Thyroid gland (tissue), 4 donors: ENCODE measurements at regions not wholly inside any gene's neighbourhood (a gene's known extent, or its start where the extent isn't known, plus 50 kb on each side); places are given as distances from the start of the nearest gene placed in this dataset.
"Not testable (repeated sequence)": the region's sequence is repeated elsewhere in the genome, so short reads cannot be mapped to it uniquely, and the experiment has no call there.

ENCODE experiments used
- DNase-seq, 2 donors: peaks; one replicate each; pipeline ENCODE4 v3.0.0-alpha.2; 2019
- H3K27ac ChIP-seq, 3 donors: fragments of 200-600 bp; sonication (generic); 1 replicate in 2 of 3; 2 replicates in 1 of 3; pipeline ENCODE4 v1.5.1; 2016 to 2019; ENCODE audit warnings: mild to moderate bottlenecking in 1 of 3, moderate library complexity in 1 of 3
- H3K27me3 ChIP-seq: fragments of 200-600 bp; sonication (generic); one replicate; pipeline ENCODE4 v1.5.1; 2019
- H3K36me3 ChIP-seq, 2 donors: fragments of 200-600 bp; sonication (generic); one replicate each; pipeline ENCODE4 v1.5.1; 2016 to 2019
- H3K4me1 ChIP-seq, 2 donors: fragments of 200-600 bp; sonication (generic); one replicate each; pipeline ENCODE4 v1.5.1; 2017 to 2019
- H3K4me3 ChIP-seq, 3 donors: fragments of 200-600 bp; sonication (generic); replicated peaks in 1 of 3; 1 replicate in 2 of 3; 2 replicates in 1 of 3; pipeline ENCODE4 v1.5.1; 2016; ENCODE audit warnings: mild to moderate bottlenecking in 1 of 3
- H3K9me3 ChIP-seq: fragments of 200-600 bp; sonication (generic); one replicate; pipeline ENCODE4 v1.5.1; 2017
- CTCF ChIP-seq, 6 experiments: fragments of 200-600 bp in 3 of 6; fragments of 450-650 bp in 3 of 6; sonication (generic) in 3 of 6; IDR thresholded peaks; one replicate each; pipeline ENCODE4 v1.5.1; 2016 to 2019; ENCODE audit warnings: antibody characterized with exemption in 6 of 6, mild to moderate bottlenecking in 2 of 6, inconsistent platforms in 1 of 6, moderate library complexity in 1 of 6
- POLR2A ChIP-seq, 2 donors: fragments of 450-650 bp; IDR thresholded peaks; one replicate each; pipeline ENCODE4 v1.6.1; 2017; ENCODE audit warnings: antibody characterized with exemption in 2 of 2, mild to moderate bottlenecking in 2 of 2, moderate library complexity in 1 of 2
- WGBS, 2 donors: methylation state at CpG; one replicate each; pipeline ENCODE4 v1.1.5; 2017; 5-methylcytosine and 5-hydroxymethylcytosine counted together
- intact Hi-C: fragments of 100-400 bp; cut with DNase I; formaldehyde crosslinking; loops from one replicate; pipeline ENCODE4 v1.15.1; 2023

GRCh38 chr7:80303315-80303714 lies 168.7 kb downstream of the GNAI1 start:
- 87 to 93% methylated on average over 2 of the region's 2 CpGs for WGBS, 2 donors
- Histone ChIP-seq H3K27me3 (no peaks in the 10 kb centered on the region), H3K36me3 (no peaks in the 10 kb centered on the region), H3K27ac (no peak overlapping the region), H3K9me3 (no peaks in the 10 kb centered on the region), H3K4me1 (no peaks in the 10 kb centered on the region), H3K4me3 (no peak overlapping the region)
- DNase-seq, result no peak
- intact Hi-C loops, result no loop called here
- TF ChIP-seq CTCF (IDR thresholded peaks at IDR 0.05) (no peak), POLR2A (IDR thresholded peaks at IDR 0.05) (no peak)

GRCh38 chr7:80302636-80303035 lies 168.0 kb downstream of the GNAI1 start:
- Histone ChIP-seq H3K36me3 (no peaks in the 10 kb centered on the region), H3K4me3 (no peak overlapping the region), H3K4me1 (no peaks in the 10 kb centered on the region), H3K27ac (no peak overlapping the region), H3K9me3 (no peaks in the 10 kb centered on the region), H3K27me3 (no peaks in the 10 kb centered on the region)
- WGBS, 2 donors, result 94 to 98% methylated on average over 2 of the region's 2 CpGs
- no peak for DNase-seq
- intact Hi-C loops, result no loop called here
- no peak for TF ChIP-seq POLR2A (IDR thresholded peaks at IDR 0.05)
- TF ChIP-seq CTCF (IDR thresholded peaks at IDR 0.05), result no peak

DNA sequence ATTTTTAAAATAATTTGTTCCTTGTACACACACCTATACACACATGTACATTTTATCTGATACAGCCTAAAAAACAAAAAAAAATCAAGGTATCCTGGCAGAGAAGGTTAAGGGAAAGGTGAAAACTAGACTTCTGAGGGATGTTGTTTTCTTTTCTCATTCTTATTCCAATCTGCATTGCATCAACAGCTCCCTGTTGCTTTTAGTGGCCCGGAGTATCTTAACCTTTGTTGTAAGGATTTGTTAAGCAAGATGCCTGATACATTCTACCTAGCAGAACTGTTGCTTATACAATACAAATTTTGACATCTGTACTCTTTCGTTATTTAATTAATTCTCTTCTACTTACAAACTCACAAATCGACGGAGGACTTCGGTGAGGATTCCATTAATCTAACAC lies 167.4 kb downstream of the GNAI1 start:
- whole genome bisulfite sequencing, 2 donors, result 67 to 69% methylated on average over 5 of the region's 5 CpGs
- intact Hi-C loops, result no loop called here

DNA sequence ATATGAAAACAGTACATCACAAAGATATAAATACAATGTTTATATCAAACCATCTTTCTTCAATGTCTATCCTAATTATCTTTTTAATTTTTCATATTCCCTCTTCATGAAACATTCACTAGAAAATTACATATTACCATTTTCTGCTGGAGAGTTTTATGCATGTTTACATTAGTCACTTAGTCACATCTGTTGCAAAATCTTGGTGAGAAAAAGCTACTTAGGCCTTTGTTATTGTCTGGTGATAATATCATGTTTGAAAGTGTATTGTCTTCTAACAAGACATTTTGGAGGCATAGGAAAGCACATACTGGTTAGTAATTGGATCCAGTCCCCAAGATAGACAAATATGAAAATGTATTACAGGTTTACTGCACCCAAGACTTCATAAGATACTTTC lies 163.6 kb downstream of the GNAI1 start:
- no peak overlapping the region for H3K27ac ChIP-seq
- H3K36me3 ChIP-seq, result no peaks in the 10 kb centered on the region
- no peaks in the 10 kb centered on the region for H3K9me3 ChIP-seq
- no peaks in the 10 kb centered on the region for H3K4me1 ChIP-seq
- intact Hi-C loops, result no loop called here
- DNase-seq, result no peak
- TF ChIP-seq POLR2A (IDR thresholded peaks at IDR 0.05) (no peak), CTCF (IDR thresholded peaks at IDR 0.05) (no peak)
- no peak overlapping the region for H3K4me3 ChIP-seq
- no peaks in the 10 kb centered on the region for H3K27me3 ChIP-seq

More for the DNA sequence above, 167.4 kb downstream of the GNAI1 start:
- Histone ChIP-seq H3K4me3 (no peak overlapping the region), H3K36me3 (no peaks in the 10 kb centered on the region), H3K4me1 (no peaks in the 10 kb centered on the region), H3K27ac (no peak overlapping the region), H3K9me3 (no peaks in the 10 kb centered on the region), H3K27me3 (no peaks in the 10 kb centered on the region)
- no peak for DNase-seq
- TF ChIP-seq POLR2A (IDR thresholded peaks at IDR 0.05) (no peak), CTCF (IDR thresholded peaks at IDR 0.05) (no peak)

- H3K36me3 ChIP-seq, result no peaks in the 10 kb centered on the region
- TF ChIP-seq CTCF (IDR thresholded peaks at IDR 0.05), result no peak
- TF ChIP-seq POLR2A (IDR thresholded peaks at IDR 0.05), result no peak
- H3K4me3 ChIP-seq, result no peak overlapping the region
- DNase-seq, result no peak
- H3K27me3 ChIP-seq, result no peaks in the 10 kb centered on the region
- intact Hi-C loops, result no loop called here
- H3K9me3 ChIP-seq, result no peaks in the 10 kb centered on the region
- H3K27ac ChIP-seq, result no peak overlapping the region
- H3K4me1 ChIP-seq, result no peaks in the 10 kb centered on the region
These were observed 159.7 kb downstream of the GNAI1 start for GRCh38 chr7:80294346-80294745.

GRCh38 chr7:80292634-80293033 lies 158.0 kb downstream of the GNAI1 start:
- H3K4me3 ChIP-seq, H3K27me3 ChIP-seq, H3K4me1 ChIP-seq, DNase-seq, H3K9me3 ChIP-seq, intact Hi-C loops, H3K36me3 ChIP-seq, H3K27ac ChIP-seq: not testable (repeated sequence)
- WGBS, 2 donors, result 76 to 88% methylated on average over 3 of the region's 3 CpGs
